Transverse colon (tissue), 4 donors: ENCODE measurements at regions not wholly inside any gene's neighbourhood (a gene's known extent, or its start where the extent isn't known, plus 50 kb on each side); places are given as distances from the start of the nearest gene placed in this dataset.

Experiments
- CTCF ChIP-seq, 5 experiments: fragments of 200-600 bp in 3 of 5; fragments of 450-650 bp in 2 of 5; sonication (generic) in 3 of 5; IDR thresholded peaks; 1 replicate in 2 of 5; 2 replicates in 3 of 5; pipeline ENCODE4 v1.5.1; 2016 to 2017; ENCODE audit warnings: antibody characterized with exemption in 5 of 5, inconsistent platforms in 3 of 5, mild to moderate bottlenecking in 2 of 5, moderate library complexity in 1 of 5
- EP300 ChIP-seq: sonication (generic); formaldehyde crosslinking; IDR thresholded peaks from one replicate; pipeline ENCODE4 v1.6.1; 2017; ENCODE audit warnings: antibody characterized with exemption, low read depth
- POLR2A ChIP-seq: fragments of 450-650 bp; IDR thresholded peaks from one replicate; pipeline ENCODE4 v1.6.1; 2016; ENCODE audit warnings: antibody characterized with exemption, mild to moderate bottlenecking, moderate library complexity
- POLR2AphosphoS5 ChIP-seq, 3 donors: sonication (generic); formaldehyde crosslinking; IDR thresholded peaks; one replicate each; pipeline ENCODE4 v1.6.1; 2016; ENCODE audit warnings: antibody characterized with exemption in 3 of 3

- TF ChIP-seq CTCF (IDR thresholded peaks at IDR 0.05) (no peak), POLR2A (no peak), EP300 (no peak), POLR2AphosphoS5 (IDR thresholded peaks at IDR 0.05) (no peak)
Observed at GRCh38 chr15:24223739-24224138, 451.8 kb upstream of the NPAP1 start.
